ENCODE measurements at regions not wholly inside any gene's neighbourhood (a gene's known extent, or its start where the extent isn't known, plus 50 kb on each side); places are given as distances from the start of the nearest gene placed in this dataset.

DNA sequence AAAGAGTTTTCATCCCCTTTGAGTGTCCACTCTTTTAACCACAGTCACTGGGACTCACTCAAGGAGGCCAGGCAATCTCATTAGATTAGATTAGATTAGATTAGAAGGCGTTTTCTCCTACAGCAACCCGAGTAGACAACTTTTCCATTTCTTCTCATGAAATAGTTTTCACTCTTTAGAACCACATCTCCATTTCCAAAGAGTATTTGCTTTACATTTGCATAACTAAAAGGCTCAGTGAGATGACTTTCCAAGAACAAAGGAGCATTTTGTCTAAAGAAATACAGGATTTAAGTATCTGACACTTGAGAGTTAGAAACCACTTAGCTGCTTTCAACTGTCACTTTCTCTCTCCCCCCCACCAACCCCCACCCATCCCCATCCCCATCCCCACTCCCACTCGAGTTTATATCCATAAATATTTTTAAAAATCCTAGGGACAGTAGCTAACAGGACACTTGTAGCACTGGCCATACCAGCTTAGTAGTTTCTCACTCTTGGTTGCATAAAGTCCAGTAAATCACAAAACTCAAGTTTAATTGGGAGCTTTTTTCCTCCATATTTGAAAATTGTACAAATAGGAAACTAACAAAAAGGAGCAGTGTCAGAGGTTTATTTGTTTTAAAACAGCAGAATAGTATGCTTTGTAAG, 2202.9 kb upstream of the WWC1 start:
- no peaks in the 10 kb centered on the region for H3K9me3 ChIP-seq (ENCODE audit: control insufficient read depth in 2 of 2, low read length in 2 of 2)
- H3K4me3 Mint-ChIP-seq, result no peak overlapping the region
- no peak for ATAC-seq (ENCODE audit: low read depth in 2 of 2)

DNA sequence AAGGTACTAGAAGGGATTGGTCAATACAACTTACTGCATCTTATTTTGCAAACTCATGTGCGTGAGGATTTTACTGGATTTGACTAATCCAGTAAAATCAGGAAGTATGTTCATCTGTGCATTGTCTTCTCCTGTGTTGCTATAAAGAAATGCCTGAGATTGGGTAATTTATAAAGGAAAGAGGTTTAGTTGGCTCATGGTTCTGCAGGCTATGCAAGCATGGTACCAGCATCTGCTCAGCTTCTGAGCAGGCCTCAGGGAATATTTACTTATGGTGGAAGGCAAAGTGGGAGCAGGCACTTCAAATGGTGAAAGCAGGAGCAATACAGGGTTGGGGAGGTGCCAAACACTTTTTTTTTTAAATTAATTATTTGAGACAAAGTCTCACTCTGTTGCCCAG, 2199.5 kb upstream of the WWC1 start:
- Mint-ChIP-seq H3K27ac (no peak overlapping the region), H3K36me3 (no peaks in the 10 kb centered on the region)

More for the DNA sequence above, 2202.9 kb upstream of the WWC1 start:
- Histone ChIP-seq H3K27me3 (ENCODE audit: control insufficient read depth, insufficient read depth, low read length) (no peaks in the 10 kb centered on the region), H3K36me3 (ENCODE audit: control insufficient read depth, insufficient read depth, low read length) (no peaks in the 10 kb centered on the region), H3K4me3 (ENCODE audit: low read depth, low read length) (no peak overlapping the region), H3K4me1 (ENCODE audit: control insufficient read depth, insufficient read depth, low read length, poor library complexity, severe bottlenecking) (no peaks in the 10 kb centered on the region), H3K27ac (ENCODE audit: insufficient read depth, low read length, poor library complexity, severe bottlenecking) (no peak overlapping the region)
- Mint-ChIP-seq H3K9me3 (peaks cover 0 to 23% (median 3%) of the 10 kb centered on the region in 7 donors), H3K27ac (no peak overlapping the region), H3K4me1 (no peaks in the 10 kb centered on the region), H3K36me3 (no peaks in the 10 kb centered on the region), H3K27me3 (no peaks in the 10 kb centered on the region)
- DNase-seq, result no peak

DNA sequence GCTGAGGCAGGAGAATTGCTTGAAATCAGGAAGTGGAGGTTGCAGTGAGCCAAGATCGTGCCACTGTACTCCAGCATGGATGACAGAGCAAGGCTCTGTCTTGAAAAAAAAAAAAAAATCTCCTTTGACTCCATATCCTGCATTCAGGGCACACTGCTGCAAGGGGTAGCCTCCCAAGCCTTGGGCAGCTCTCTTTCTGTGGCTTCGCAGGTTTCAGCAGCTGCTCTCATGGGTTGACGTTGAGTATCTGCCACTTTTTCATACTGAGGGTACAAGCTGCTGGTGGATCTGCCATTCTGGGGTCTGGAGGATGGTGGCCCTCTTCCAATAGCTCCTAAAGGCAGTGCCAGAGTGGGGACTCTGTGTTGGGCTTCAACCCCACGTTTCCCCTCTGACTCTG, 2198.1 kb upstream of the WWC1 start:
- Mint-ChIP-seq H3K9me3 (peaks cover 0 to 17% (median 3%) of the 10 kb centered on the region in 7 donors), H3K36me3 (no peaks in the 10 kb centered on the region), H3K4me1 (no peaks in the 10 kb centered on the region), H3K4me3 (no peak overlapping the region), H3K27me3 (no peaks in the 10 kb centered on the region), H3K27ac (no peak overlapping the region)
- ATAC-seq (ENCODE audit: low read depth in 2 of 2), result no peak
- Histone ChIP-seq H3K4me3 (ENCODE audit: low read depth, low read length) (no peak overlapping the region), H3K27me3 (ENCODE audit: control insufficient read depth, insufficient read depth, low read length) (no peaks in the 10 kb centered on the region), H3K9me3 (ENCODE audit: control insufficient read depth in 2 of 2, low read length in 2 of 2) (no peaks in the 10 kb centered on the region), H3K4me1 (ENCODE audit: control insufficient read depth, insufficient read depth, low read length, poor library complexity, severe bottlenecking) (no peaks in the 10 kb centered on the region), H3K27ac (ENCODE audit: insufficient read depth, low read length, poor library complexity, severe bottlenecking) (no peak overlapping the region), H3K36me3 (ENCODE audit: control insufficient read depth, insufficient read depth, low read length) (no peaks in the 10 kb centered on the region)
- DNase-seq, result no peak

More for the DNA sequence above, 2199.5 kb upstream of the WWC1 start:
- Histone ChIP-seq H3K27me3 (ENCODE audit: control insufficient read depth, insufficient read depth, low read length) (no peaks in the 10 kb centered on the region), H3K4me1 (ENCODE audit: control insufficient read depth, insufficient read depth, low read length, poor library complexity, severe bottlenecking) (no peaks in the 10 kb centered on the region), H3K36me3 (ENCODE audit: control insufficient read depth, insufficient read depth, low read length) (no peaks in the 10 kb centered on the region), H3K9me3 (ENCODE audit: control insufficient read depth in 2 of 2, low read length in 2 of 2) (no peaks in the 10 kb centered on the region), H3K4me3 (ENCODE audit: low read depth, low read length) (no peak overlapping the region), H3K27ac (ENCODE audit: insufficient read depth, low read length, poor library complexity, severe bottlenecking) (no peak overlapping the region)
- Mint-ChIP-seq H3K9me3 (peaks cover 0 to 24% (median 3%) of the 10 kb centered on the region in 7 donors), H3K27me3 (no peaks in the 10 kb centered on the region), H3K4me3 (no peak overlapping the region), H3K4me1 (no peaks in the 10 kb centered on the region)
- DNase-seq (no peak), ATAC-seq (ENCODE audit: low read depth in 2 of 2) (no peak)

DNA sequence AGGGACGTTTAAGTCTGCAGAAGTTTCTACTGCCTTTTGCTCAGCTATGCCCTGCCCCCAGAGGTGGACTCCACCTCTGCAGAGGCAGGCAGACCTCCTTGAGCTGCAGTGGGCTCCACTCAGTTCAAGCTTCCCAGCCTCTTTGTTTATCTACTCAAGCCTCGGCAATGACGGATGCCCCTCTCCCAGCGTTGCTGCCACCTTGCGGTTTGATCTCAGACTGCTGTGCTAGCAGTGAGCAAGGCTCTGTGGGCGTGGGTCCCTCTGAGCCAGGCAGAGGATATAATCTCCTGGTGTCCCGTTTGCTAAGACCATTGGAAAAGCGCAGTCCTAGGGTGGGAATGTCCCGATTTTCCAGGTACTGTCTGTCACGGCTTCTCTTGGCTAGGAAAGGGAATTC, 2188.5 kb upstream of the WWC1 start:
- Mint-ChIP-seq H3K27ac (no peak overlapping the region), H3K27me3 (no peaks in the 10 kb centered on the region), H3K9me3 (peaks cover 0 to 18% (median 3%) of the 10 kb centered on the region in 7 donors), H3K4me3 (no peak overlapping the region), H3K36me3 (no peaks in the 10 kb centered on the region), H3K4me1 (peaks cover 0 to 5% (median 0%) of the 10 kb centered on the region in 4 donors)
- DNase-seq (no peak), ATAC-seq (ENCODE audit: low read depth in 2 of 2) (no peak)
- H3K9me3 ChIP-seq (ENCODE audit: control insufficient read depth in 2 of 2, low read length in 2 of 2), result no peaks in the 10 kb centered on the region
- no peaks in the 10 kb centered on the region for H3K4me1 ChIP-seq (ENCODE audit: control insufficient read depth, insufficient read depth, low read length, poor library complexity, severe bottlenecking)
- no peak overlapping the region for H3K27ac ChIP-seq (ENCODE audit: insufficient read depth, low read length, poor library complexity, severe bottlenecking)
- H3K36me3 ChIP-seq (ENCODE audit: control insufficient read depth, insufficient read depth, low read length), result no peaks in the 10 kb centered on the region
- H3K27me3 ChIP-seq (ENCODE audit: control insufficient read depth, insufficient read depth, low read length), result no peaks in the 10 kb centered on the region
- no peak overlapping the region for H3K4me3 ChIP-seq (ENCODE audit: low read depth, low read length)

DNA sequence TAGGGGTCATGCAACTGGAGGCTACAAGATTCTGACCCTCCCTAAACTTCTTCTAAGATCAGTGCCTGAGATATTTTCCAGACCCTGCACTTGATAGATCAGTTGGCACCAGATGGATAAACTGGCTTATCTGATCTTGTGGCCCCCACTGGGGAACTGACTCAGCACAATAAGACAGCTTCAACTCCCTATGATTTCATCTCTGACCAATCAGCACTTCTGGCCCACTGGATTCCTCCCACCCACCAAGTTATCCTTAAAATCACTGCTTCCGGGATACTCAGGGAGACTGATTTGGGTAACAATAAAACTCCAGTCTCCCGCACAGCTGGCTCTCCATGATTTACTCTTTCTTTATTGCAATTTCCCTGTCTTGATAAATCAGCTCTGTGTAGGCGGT, 2180.4 kb upstream of the WWC1 start:
- no peak for ATAC-seq (ENCODE audit: low read depth in 2 of 2)
- H3K27me3 Mint-ChIP-seq, result no peaks in the 10 kb centered on the region
- H3K4me3 Mint-ChIP-seq, result no peak overlapping the region
- H3K9me3 Mint-ChIP-seq, result peaks cover 2 to 16% (median 4%) of the 10 kb centered on the region in 7 donors
- no peaks in the 10 kb centered on the region for H3K4me1 Mint-ChIP-seq
- H3K36me3 Mint-ChIP-seq, result no peaks in the 10 kb centered on the region
- peaks cover 0 to under 1% of the 10 kb centered on the region in 2 experiments for H3K9me3 ChIP-seq (ENCODE audit: control insufficient read depth in 2 of 2, low read length in 2 of 2)
- H3K4me3 ChIP-seq (ENCODE audit: low read depth, low read length), result no peak overlapping the region
- no peaks in the 10 kb centered on the region for H3K4me1 ChIP-seq (ENCODE audit: control insufficient read depth, insufficient read depth, low read length, poor library complexity, severe bottlenecking)
- H3K36me3 ChIP-seq (ENCODE audit: control insufficient read depth, insufficient read depth, low read length), result no peaks in the 10 kb centered on the region
- no peak overlapping the region for H3K27ac Mint-ChIP-seq
- no peaks in the 10 kb centered on the region for H3K27me3 ChIP-seq (ENCODE audit: control insufficient read depth, insufficient read depth, low read length)
- no peak for DNase-seq
- H3K27ac ChIP-seq (ENCODE audit: insufficient read depth, low read length, poor library complexity, severe bottlenecking), result no peak overlapping the region

DNA sequence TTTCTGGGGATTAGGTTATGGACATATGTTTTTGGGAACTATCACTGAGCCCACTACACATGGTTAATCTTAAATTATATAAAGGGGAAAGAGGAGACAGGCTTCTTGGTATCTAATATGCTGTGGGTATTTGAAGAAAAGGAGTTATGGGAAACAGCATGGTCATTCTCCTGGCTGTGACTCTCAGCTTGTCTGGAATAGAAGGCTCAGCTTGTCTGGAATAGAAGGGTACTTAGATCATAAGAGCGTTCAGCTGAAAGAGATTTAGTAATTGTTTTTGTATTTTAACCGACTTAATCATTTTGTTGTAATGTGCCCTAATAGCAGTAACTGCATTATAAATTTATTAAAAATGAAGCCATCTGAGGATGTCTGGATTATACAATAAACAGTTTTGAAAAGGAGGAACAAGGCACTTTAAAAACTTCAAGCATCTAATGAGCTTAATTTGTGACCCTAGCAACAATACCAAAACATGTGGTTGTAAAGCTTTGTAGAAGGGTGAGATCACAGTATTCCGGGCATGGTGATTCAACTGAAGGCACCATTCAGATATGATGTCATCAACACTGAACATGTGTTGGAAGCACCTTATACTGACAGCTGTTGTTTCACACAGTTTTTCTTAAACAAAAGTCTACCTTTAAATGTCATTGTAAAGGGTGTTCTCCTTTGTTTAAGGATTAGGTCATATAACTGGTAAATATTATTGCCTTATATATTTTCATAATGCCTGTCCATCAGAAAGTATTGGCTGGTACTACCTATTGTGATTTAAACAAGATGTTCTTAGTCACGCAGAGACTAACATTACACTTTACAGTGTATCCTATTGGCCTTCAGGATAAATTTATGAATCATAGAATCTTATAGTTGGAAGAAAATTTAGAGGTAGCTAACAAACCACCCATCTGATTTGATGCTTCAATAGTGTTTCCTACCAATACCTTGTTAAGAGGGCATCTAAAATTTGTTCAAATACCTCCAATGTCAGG, 2174.1 kb upstream of the WWC1 start:
- ATAC-seq (ENCODE audit: low read depth in 2 of 2), result no peak
- no peaks in the 10 kb centered on the region for H3K4me1 Mint-ChIP-seq

DNA sequence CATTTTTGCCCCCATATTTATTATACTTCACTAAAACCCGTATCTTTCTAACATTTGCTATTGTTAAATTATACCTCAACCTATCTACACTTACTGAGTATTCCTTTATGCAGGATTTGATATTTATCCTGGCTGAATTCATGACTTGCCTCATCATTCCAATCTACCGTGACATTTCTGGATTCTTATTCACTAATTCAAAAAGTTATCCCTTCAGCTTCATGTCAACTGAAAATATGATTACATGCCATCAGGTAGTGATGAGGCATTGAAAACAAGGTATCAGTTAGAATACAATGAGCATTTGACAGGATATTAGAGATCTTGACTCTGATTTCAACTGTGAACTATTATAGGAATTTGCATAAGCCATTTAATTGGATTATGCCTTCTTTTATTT, 2171.9 kb upstream of the WWC1 start:
- Histone ChIP-seq H3K36me3 (ENCODE audit: control insufficient read depth, insufficient read depth, low read length) (no peaks in the 10 kb centered on the region), H3K27ac (ENCODE audit: insufficient read depth, low read length, poor library complexity, severe bottlenecking) (no peak overlapping the region), H3K9me3 (ENCODE audit: control insufficient read depth in 2 of 2, low read length in 2 of 2) (peaks cover 5% of the 10 kb centered on the region in 2 experiments), H3K4me1 (ENCODE audit: control insufficient read depth, insufficient read depth, low read length, poor library complexity, severe bottlenecking) (no peaks in the 10 kb centered on the region), H3K27me3 (ENCODE audit: control insufficient read depth, insufficient read depth, low read length) (no peaks in the 10 kb centered on the region), H3K4me3 (ENCODE audit: low read depth, low read length) (no peak overlapping the region)
- Mint-ChIP-seq H3K36me3 (no peaks in the 10 kb centered on the region), H3K4me1 (no peaks in the 10 kb centered on the region), H3K9me3 (peaks cover 0 to 33% (median 14%) of the 10 kb centered on the region in 7 donors), H3K4me3 (no peak overlapping the region), H3K27me3 (no peaks in the 10 kb centered on the region), H3K27ac (no peak overlapping the region)
- no peak for ATAC-seq (ENCODE audit: low read depth in 2 of 2)
- DNase-seq, result no peak

More for the DNA sequence above, 2174.1 kb upstream of the WWC1 start:
- no peak overlapping the region for H3K4me3 ChIP-seq (ENCODE audit: low read depth, low read length)
- no peaks in the 10 kb centered on the region for H3K36me3 ChIP-seq (ENCODE audit: control insufficient read depth, insufficient read depth, low read length)
- Mint-ChIP-seq H3K9me3 (peaks cover 0 to 24% (median 15%) of the 10 kb centered on the region in 7 donors), H3K4me3 (no peak overlapping the region), H3K27me3 (no peaks in the 10 kb centered on the region), H3K36me3 (no peaks in the 10 kb centered on the region), H3K27ac (no peak overlapping the region)
- DNase-seq, result no peak
- peaks cover 5% of the 10 kb centered on the region in 2 experiments for H3K9me3 ChIP-seq (ENCODE audit: control insufficient read depth in 2 of 2, low read length in 2 of 2)
- no peaks in the 10 kb centered on the region for H3K4me1 ChIP-seq (ENCODE audit: control insufficient read depth, insufficient read depth, low read length, poor library complexity, severe bottlenecking)
- no peaks in the 10 kb centered on the region for H3K27me3 ChIP-seq (ENCODE audit: control insufficient read depth, insufficient read depth, low read length)
- no peak overlapping the region for H3K27ac ChIP-seq (ENCODE audit: insufficient read depth, low read length, poor library complexity, severe bottlenecking)
